Activated CD8-positive, alpha-beta memory T cell treated with anti-CD3 and anti-CD28 coated beads for 1 hour (primary cell): ENCODE measurements at regions not wholly inside any gene's neighbourhood (a gene's known extent, or its start where the extent isn't known, plus 50 kb on each side); places are given as distances from the start of the nearest gene placed in this dataset.

Experiments used
- DNase-seq, 2 donors: peaks; one replicate each; pipeline ENCODE4 v3.0.0-alpha.2; 2020; ENCODE audit warnings: low read depth in 1 of 2; ENCODE audit errors: extremely low read depth in 1 of 2

GRCh38 chr2:7773362-7774360, 856.4 kb downstream of the RNF144A start:
- DNase-seq: no peak

GRCh38 chr2:7774481-7774880, 857.3 kb downstream of the RNF144A start:
- DNase-seq: no peak

GRCh38 chr2:7777668-7778067, 860.5 kb downstream of the RNF144A start:
- no peak for DNase-seq

- no peak for DNase-seq
Measured at GRCh38 chr2:7780321-7780720, 863.1 kb downstream of the RNF144A start.

GRCh38 chr2:7785700-7786099, 868.5 kb downstream of the RNF144A start:
- no peak for DNase-seq

- no peak for DNase-seq
Measured at GRCh38 chr2:7788736-7789135, 871.5 kb downstream of the RNF144A start.

- DNase-seq: no peak
Measured at GRCh38 chr2:7792031-7792651, 874.9 kb downstream of the RNF144A start.

- DNase-seq: no peak
Measured at GRCh38 chr2:7795778-7796563, 878.8 kb downstream of the RNF144A start.

- no peak for DNase-seq
Measured at GRCh38 chr2:7800031-7800430, 881.8 kb upstream of the ID2 start.

GRCh38 chr2:7801212-7801611, 880.6 kb upstream of the ID2 start:
- DNase-seq: no peak

GRCh38 chr2:7803515-7803914, 878.3 kb upstream of the ID2 start:
- no peak for DNase-seq

- no peak for DNase-seq
Measured at GRCh38 chr2:7809640-7810039, 872.2 kb upstream of the ID2 start.

GRCh38 chr2:7811073-7811472, 870.8 kb upstream of the ID2 start:
- DNase-seq: no peak

- DNase-seq: no peak
Measured at GRCh38 chr2:7812231-7812995, 869.4 kb upstream of the ID2 start.

- no peak for DNase-seq
Measured at GRCh38 chr2:7813541-7814292, 868.1 kb upstream of the ID2 start.

- no peak for DNase-seq
Measured at GRCh38 chr2:7815726-7816125, 866.1 kb upstream of the ID2 start.

- no peak for DNase-seq
Measured at GRCh38 chr2:7816233-7816632, 865.6 kb upstream of the ID2 start.

GRCh38 chr2:7816944-7817343, 864.9 kb upstream of the ID2 start:
- no peak for DNase-seq

GRCh38 chr2:7819316-7819715, 862.5 kb upstream of the ID2 start:
- DNase-seq: no peak

- no peak for DNase-seq
Measured at GRCh38 chr2:7819850-7820249, 862.0 kb upstream of the ID2 start.
